ENCODE measurements at regions not wholly inside any gene's neighbourhood (a gene's known extent, or its start where the extent isn't known, plus 50 kb on each side); places are given as distances from the start of the nearest gene placed in this dataset.

- peaks cover 2% of the 10 kb centered on the region for H3K9me3 ChIP-seq (ENCODE audit: control insufficient read depth, insufficient read depth, low read length)
- DNase-seq (ENCODE audit: low read depth in 4 of 6, low spot score in 6 of 6), result no peak
- H3K36me3 ChIP-seq (ENCODE audit: control insufficient read depth, insufficient read depth, low read length), result no peaks in the 10 kb centered on the region
- 72% methylated on average over 5 of the region's 5 CpGs for WGBS (ENCODE audit: insufficient coverage)
- no peak overlapping the region for H3K4me3 ChIP-seq (ENCODE audit: low read depth, low read length)
- no peaks in the 10 kb centered on the region for H3K27me3 ChIP-seq (ENCODE audit: control insufficient read depth, insufficient read depth, low read length)
- H3K27ac ChIP-seq (ENCODE audit: low read depth, low read length), result no peak overlapping the region
- peaks cover 3% of the 10 kb centered on the region for H3K4me1 ChIP-seq (ENCODE audit: control insufficient read depth, insufficient read depth, low read length)
These were observed 291.6 kb upstream of the CDH4 start for GRCh38 chr20:60960500-60960899.

GRCh38 chr20:60961551-60961950 is 290.5 kb upstream of the CDH4 start:
- no peaks in the 10 kb centered on the region for H3K36me3 ChIP-seq (ENCODE audit: control insufficient read depth, insufficient read depth, low read length)
- whole genome bisulfite sequencing (ENCODE audit: insufficient coverage), result 93% methylated on average over 7 of the region's 7 CpGs
- H3K9me3 ChIP-seq (ENCODE audit: control insufficient read depth, insufficient read depth, low read length), result peaks cover 2% of the 10 kb centered on the region
- peaks cover 3% of the 10 kb centered on the region for H3K4me1 ChIP-seq (ENCODE audit: control insufficient read depth, insufficient read depth, low read length)
- no peaks in the 10 kb centered on the region for H3K27me3 ChIP-seq (ENCODE audit: control insufficient read depth, insufficient read depth, low read length)
- DNase-seq (ENCODE audit: low read depth in 4 of 6, low spot score in 6 of 6), result no peak
- no peak overlapping the region for H3K4me3 ChIP-seq (ENCODE audit: low read depth, low read length)
- H3K27ac ChIP-seq (ENCODE audit: low read depth, low read length), result no peak overlapping the region

- WGBS (ENCODE audit: insufficient coverage), result 81% methylated on average over 3 of the region's 6 CpGs
- Histone ChIP-seq H3K27ac (ENCODE audit: low read depth, low read length) (no peak overlapping the region), H3K27me3 (ENCODE audit: control insufficient read depth, insufficient read depth, low read length) (no peaks in the 10 kb centered on the region), H3K4me3 (ENCODE audit: low read depth, low read length) (no peak overlapping the region), H3K9me3 (ENCODE audit: control insufficient read depth, insufficient read depth, low read length) (peaks cover 2% of the 10 kb centered on the region), H3K4me1 (ENCODE audit: control insufficient read depth, insufficient read depth, low read length) (peaks cover 3% of the 10 kb centered on the region), H3K36me3 (ENCODE audit: control insufficient read depth, insufficient read depth, low read length) (no peaks in the 10 kb centered on the region)
- DNase-seq (ENCODE audit: low read depth in 4 of 6, low spot score in 6 of 6), result no peak
These were observed 289.6 kb upstream of the CDH4 start for GRCh38 chr20:60962367-60963045.

- WGBS (ENCODE audit: insufficient coverage), result no CpG with 5 or more reads among the region's 3 CpGs
- no peak for DNase-seq (ENCODE audit: low read depth in 4 of 6, low spot score in 6 of 6)
- peaks cover 2% of the 10 kb centered on the region for H3K9me3 ChIP-seq (ENCODE audit: control insufficient read depth, insufficient read depth, low read length)
- no peaks in the 10 kb centered on the region for H3K27me3 ChIP-seq (ENCODE audit: control insufficient read depth, insufficient read depth, low read length)
- no peak overlapping the region for H3K27ac ChIP-seq (ENCODE audit: low read depth, low read length)
- peaks cover 3% of the 10 kb centered on the region for H3K4me1 ChIP-seq (ENCODE audit: control insufficient read depth, insufficient read depth, low read length)
- H3K36me3 ChIP-seq (ENCODE audit: control insufficient read depth, insufficient read depth, low read length), result no peaks in the 10 kb centered on the region
- no peak overlapping the region for H3K4me3 ChIP-seq (ENCODE audit: low read depth, low read length)
These were observed 288.9 kb upstream of the CDH4 start for GRCh38 chr20:60963146-60963545.

- H3K27ac ChIP-seq (ENCODE audit: low read depth, low read length), result no peak overlapping the region
- H3K36me3 ChIP-seq (ENCODE audit: control insufficient read depth, insufficient read depth, low read length), result no peaks in the 10 kb centered on the region
- DNase-seq (ENCODE audit: low read depth in 4 of 6, low spot score in 6 of 6), result no peak
- no peaks in the 10 kb centered on the region for H3K9me3 ChIP-seq (ENCODE audit: control insufficient read depth, insufficient read depth, low read length)
- H3K4me1 ChIP-seq (ENCODE audit: control insufficient read depth, insufficient read depth, low read length), result peaks cover 3% of the 10 kb centered on the region
- no peaks in the 10 kb centered on the region for H3K27me3 ChIP-seq (ENCODE audit: control insufficient read depth, insufficient read depth, low read length)
- no peak overlapping the region for H3K4me3 ChIP-seq (ENCODE audit: low read depth, low read length)
- WGBS (ENCODE audit: insufficient coverage), result 98% methylated on average over 4 of the region's 4 CpGs
These were observed 287.1 kb upstream of the CDH4 start for GRCh38 chr20:60964911-60965310.

- Histone ChIP-seq H3K4me1 (ENCODE audit: control insufficient read depth, insufficient read depth, low read length) (peaks cover 3% of the 10 kb centered on the region), H3K27ac (ENCODE audit: low read depth, low read length) (no peak overlapping the region), H3K4me3 (ENCODE audit: low read depth, low read length) (no peak overlapping the region), H3K27me3 (ENCODE audit: control insufficient read depth, insufficient read depth, low read length) (no peaks in the 10 kb centered on the region), H3K9me3 (ENCODE audit: control insufficient read depth, insufficient read depth, low read length) (no peaks in the 10 kb centered on the region), H3K36me3 (ENCODE audit: control insufficient read depth, insufficient read depth, low read length) (no peaks in the 10 kb centered on the region)
- 95% methylated on average over 2 of the region's 9 CpGs for WGBS (ENCODE audit: insufficient coverage)
- no peak for DNase-seq (ENCODE audit: low read depth in 4 of 6, low spot score in 6 of 6)
These were observed 286.0 kb upstream of the CDH4 start for GRCh38 chr20:60966031-60966430.

GRCh38 chr20:60966766-60967165 is 285.3 kb upstream of the CDH4 start:
- DNase-seq (ENCODE audit: low read depth in 4 of 6, low spot score in 6 of 6), result no peak
- Histone ChIP-seq H3K27ac (ENCODE audit: low read depth, low read length) (no peak overlapping the region), H3K4me1 (ENCODE audit: control insufficient read depth, insufficient read depth, low read length) (no peaks in the 10 kb centered on the region), H3K27me3 (ENCODE audit: control insufficient read depth, insufficient read depth, low read length) (no peaks in the 10 kb centered on the region), H3K9me3 (ENCODE audit: control insufficient read depth, insufficient read depth, low read length) (no peaks in the 10 kb centered on the region), H3K4me3 (ENCODE audit: low read depth, low read length) (no peak overlapping the region), H3K36me3 (ENCODE audit: control insufficient read depth, insufficient read depth, low read length) (no peaks in the 10 kb centered on the region)
- WGBS (ENCODE audit: insufficient coverage), result 93% methylated on average over 13 of the region's 19 CpGs

GRCh38 chr20:60967431-60968316 is 284.4 kb upstream of the CDH4 start:
- H3K4me3 ChIP-seq (ENCODE audit: low read depth, low read length), result no peak overlapping the region
- 85% methylated on average over 46 of the region's 56 CpGs for WGBS (ENCODE audit: insufficient coverage)

GRCh38 chr20:60968853-60969720 is 283.0 kb upstream of the CDH4 start:
- Histone ChIP-seq H3K9me3 (ENCODE audit: control insufficient read depth, insufficient read depth, low read length) (no peaks in the 10 kb centered on the region), H3K36me3 (ENCODE audit: control insufficient read depth, insufficient read depth, low read length) (no peaks in the 10 kb centered on the region), H3K27ac (ENCODE audit: low read depth, low read length) (no peak overlapping the region), H3K4me3 (ENCODE audit: low read depth, low read length) (no peak overlapping the region), H3K4me1 (ENCODE audit: control insufficient read depth, insufficient read depth, low read length) (no peaks in the 10 kb centered on the region), H3K27me3 (ENCODE audit: control insufficient read depth, insufficient read depth, low read length) (no peaks in the 10 kb centered on the region)
- DNase-seq (ENCODE audit: low read depth in 4 of 6, low spot score in 6 of 6), result no peak
- 96% methylated on average over 6 of the region's 7 CpGs for WGBS (ENCODE audit: insufficient coverage)

More at GRCh38 chr20:60967431-60968316, 284.4 kb upstream of the CDH4 start:
- Histone ChIP-seq H3K27ac (ENCODE audit: low read depth, low read length) (no peak overlapping the region), H3K36me3 (ENCODE audit: control insufficient read depth, insufficient read depth, low read length) (no peaks in the 10 kb centered on the region), H3K9me3 (ENCODE audit: control insufficient read depth, insufficient read depth, low read length) (no peaks in the 10 kb centered on the region), H3K27me3 (ENCODE audit: control insufficient read depth, insufficient read depth, low read length) (no peaks in the 10 kb centered on the region), H3K4me1 (ENCODE audit: control insufficient read depth, insufficient read depth, low read length) (no peaks in the 10 kb centered on the region)
- DNase-seq (ENCODE audit: low read depth in 4 of 6, low spot score in 6 of 6), result no peak
